ENCODE measurements at regions not wholly inside any gene's neighbourhood (a gene's known extent, or its start where the extent isn't known, plus 50 kb on each side); places are given as distances from the start of the nearest gene placed in this dataset.

- no peaks in the 10 kb centered on the region for H3K36me3 ChIP-seq
Observed at GRCh38 chr1:4156241-4156973, 256.3 kb upstream of the C1orf174 start.

GRCh38 chr1:4160181-4160580 is 260.1 kb upstream of the C1orf174 start:
- no peaks in the 10 kb centered on the region for H3K4me1 ChIP-seq
- H3K27me3 ChIP-seq, result peaks cover 72% of the 10 kb centered on the region
- no peaks in the 10 kb centered on the region for H3K9me3 ChIP-seq
- no peak for TF ChIP-seq POLR2AphosphoS5 (IDR thresholded peaks at IDR 0.05)
- no peaks in the 10 kb centered on the region for H3K36me3 ChIP-seq
- ATAC-seq, result no peak
- no peak overlapping the region for H3K27ac ChIP-seq
- WGBS, 2 donors (ENCODE audit: low coverage in 1 of 2), result 94% methylated on average over 2 of the region's 7 CpGs; no CpG with 5 or more reads in 1 of the 2 donors
- H3K4me3 ChIP-seq, result no peak overlapping the region

More at GRCh38 chr1:4156241-4156973, 256.3 kb upstream of the C1orf174 start:
- ATAC-seq, result no peak
- Histone ChIP-seq H3K27ac (no peak overlapping the region), H3K9me3 (no peaks in the 10 kb centered on the region), H3K27me3 (peaks cover 58% of the 10 kb centered on the region), H3K4me3 (no peak overlapping the region), H3K4me1 (no peaks in the 10 kb centered on the region)
- TF ChIP-seq POLR2AphosphoS5 (IDR thresholded peaks at IDR 0.05) (no peak), CTCF (IDR thresholded peaks at IDR 0.05) (no peak), POLR2A (IDR thresholded peaks at IDR 0.05) (no peak), EP300 (IDR thresholded peaks at IDR 0.05) (no peak)
- WGBS, 2 donors (ENCODE audit: low coverage in 1 of 2), result 60% methylated on average over 4 of the region's 14 CpGs; no CpG with 5 or more reads in 1 of the 2 donors

DNA sequence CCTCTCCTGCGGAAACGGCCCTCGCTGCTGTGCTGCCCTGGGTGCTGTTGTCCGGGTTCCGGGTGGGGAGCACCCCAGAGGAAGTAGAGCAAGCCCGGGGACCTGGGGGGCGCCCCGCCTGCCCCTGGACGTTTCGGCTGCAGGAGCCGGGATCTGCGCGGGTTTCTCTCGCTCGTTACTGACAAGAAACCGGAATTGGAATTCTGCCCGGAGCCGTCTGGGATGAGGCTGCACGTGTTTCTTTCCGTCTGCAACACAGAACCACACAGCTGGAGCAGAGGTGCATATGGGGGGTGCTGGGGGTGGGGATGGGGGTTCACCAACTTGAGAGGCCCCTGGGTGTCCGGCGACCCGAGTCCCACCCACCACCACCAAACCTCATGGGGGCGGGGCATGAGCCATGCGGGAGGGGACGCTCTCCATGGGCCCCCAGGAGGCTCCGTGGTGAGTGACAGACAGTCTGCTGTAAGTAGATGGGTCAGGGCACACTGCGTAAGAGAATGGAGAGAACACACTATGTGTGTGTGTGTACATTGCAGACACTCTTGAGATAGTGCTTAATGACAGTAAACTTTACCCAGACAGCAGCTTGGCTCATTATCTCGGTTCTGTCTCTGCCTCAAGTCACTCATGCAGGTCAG is 261.4 kb upstream of the C1orf174 start:
- 50 to 52% methylated on average over 1 to 3 of the region's 29 CpGs for WGBS, 2 donors (ENCODE audit: low coverage in 1 of 2)
- H3K4me1 ChIP-seq, result no peaks in the 10 kb centered on the region
- no peak for ATAC-seq
- peaks cover 82% of the 10 kb centered on the region for H3K27me3 ChIP-seq
- H3K36me3 ChIP-seq, result no peaks in the 10 kb centered on the region
- TF ChIP-seq CTCF (IDR thresholded peaks at IDR 0.05) (no peak), POLR2A (IDR thresholded peaks at IDR 0.05) (no peak), EP300 (IDR thresholded peaks at IDR 0.05) (no peak), POLR2AphosphoS5 (IDR thresholded peaks at IDR 0.05) (no peak)
- no peak overlapping the region for H3K27ac ChIP-seq
- H3K4me3 ChIP-seq, result no peak overlapping the region
- no peaks in the 10 kb centered on the region for H3K9me3 ChIP-seq

- H3K27ac ChIP-seq, result no peak overlapping the region
- 70 to 72% methylated on average over 2 to 4 of the region's 4 CpGs for whole genome bisulfite sequencing, 2 donors (ENCODE audit: low coverage in 1 of 2)
- TF ChIP-seq POLR2AphosphoS5 (IDR thresholded peaks at IDR 0.05) (no peak), POLR2A (IDR thresholded peaks at IDR 0.05) (no peak), EP300 (IDR thresholded peaks at IDR 0.05) (no peak), CTCF (IDR thresholded peaks at IDR 0.05) (no peak)
- H3K27me3 ChIP-seq, result peaks cover 91% of the 10 kb centered on the region
- no peaks in the 10 kb centered on the region for H3K9me3 ChIP-seq
- H3K4me3 ChIP-seq, result no peak overlapping the region
- no peak for ATAC-seq
- H3K4me1 ChIP-seq, result no peaks in the 10 kb centered on the region
- H3K36me3 ChIP-seq, result no peaks in the 10 kb centered on the region
Observed at GRCh38 chr1:4164965-4165364, 264.9 kb upstream of the C1orf174 start.

GRCh38 chr1:4165686-4166300 is 265.7 kb upstream of the C1orf174 start:
- H3K9me3 ChIP-seq, result no peaks in the 10 kb centered on the region
- no peak for TF ChIP-seq POLR2A (IDR thresholded peaks at IDR 0.05)
- no peak for TF ChIP-seq EP300 (IDR thresholded peaks at IDR 0.05)
- TF ChIP-seq CTCF (IDR thresholded peaks at IDR 0.05), result no peak
- TF ChIP-seq POLR2AphosphoS5 (IDR thresholded peaks at IDR 0.05), result no peak
- peaks cover 86% of the 10 kb centered on the region for H3K27me3 ChIP-seq
- no peaks in the 10 kb centered on the region for H3K4me1 ChIP-seq
- no peak overlapping the region for H3K4me3 ChIP-seq
- no peak overlapping the region for H3K27ac ChIP-seq
- 14 to 32% methylated on average over 14 to 15 of the region's 16 CpGs for WGBS, 2 donors (ENCODE audit: low coverage in 1 of 2)
- no peaks in the 10 kb centered on the region for H3K36me3 ChIP-seq
- ATAC-seq, result no peak
